ENCODE measurements at regions not wholly inside any gene's neighbourhood (a gene's known extent, or its start where the extent isn't known, plus 50 kb on each side); places are given as distances from the start of the nearest gene placed in this dataset.

DNA sequence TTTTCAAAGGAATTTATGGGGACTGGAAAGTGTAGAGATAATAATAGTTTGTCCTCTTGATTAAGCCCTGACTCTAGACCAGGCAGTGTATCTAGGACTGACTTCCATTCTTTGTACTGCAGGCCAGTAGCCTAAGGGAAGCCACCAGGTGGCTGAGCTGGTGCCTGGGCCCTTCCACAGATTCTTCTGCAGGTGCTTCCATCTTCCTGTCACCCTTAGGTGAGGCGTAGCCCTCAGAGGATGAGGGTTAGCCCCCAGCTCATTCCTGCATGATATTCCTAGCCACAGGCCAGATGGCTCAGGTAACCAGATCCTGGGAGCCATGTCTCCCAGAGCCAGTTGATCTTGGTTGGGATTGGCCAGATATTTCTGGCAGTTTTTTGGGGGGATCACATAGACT is 169.0 kb upstream of the IL12A start:
- H3K4me1 Mint-ChIP-seq, result peaks cover 10% of the 10 kb centered on the region
- Histone ChIP-seq H3K4me2 (no peak overlapping the region), H3K27me3 (ENCODE audit: insufficient read depth) (no peaks in the 10 kb centered on the region), H3F3A (replicated peaks; ENCODE audit: low read depth) (no peaks in the 10 kb centered on the region), H2AFZ (no peak overlapping the region), H4K20me1 (replicated peaks; ENCODE audit: insufficient read depth) (no peaks in the 10 kb centered on the region), H3K9me2 (ENCODE audit: insufficient read depth) (0 out of 2 replicates have a peak, but pooled peaks cover 7% of the 10 kb centered on the region), H3K36me3 (ENCODE audit: insufficient read depth) (no peaks in the 10 kb centered on the region), H3K27ac (ENCODE audit: low read depth) (no peak overlapping the region), H3K79me2 (replicated peaks; ENCODE audit: insufficient read depth) (0 out of 2 replicates have a peak, but pooled peaks cover 2% of the 10 kb centered on the region), H3K4me1 (ENCODE audit: insufficient read depth) (0 out of 2 replicates have a peak, but pooled peaks cover 4% of the 10 kb centered on the region), H3K4me3 (no peak overlapping the region)
- peaks cover 3% of the 10 kb centered on the region for H3K27me3 Mint-ChIP-seq (ENCODE audit: insufficient read depth, low read depth, poor library complexity)
- no peak overlapping the region for H3K27ac Mint-ChIP-seq
- no peaks in the 10 kb centered on the region; the same call in 2 of the 3 replicates for H3K9me3 Mint-ChIP-seq
- ATAC-seq (no peak), DNase-seq (ENCODE audit: low spot score) (no peak)
- no peak overlapping the region for H3K4me3 Mint-ChIP-seq
- H3K36me3 Mint-ChIP-seq (ENCODE audit: low read depth), result no peaks in the 10 kb centered on the region; the same call in 2 of the 3 replicates
- TF ChIP-seq STAT1 (IDR thresholded peaks at IDR 0.05; ENCODE audit: unreplicated experiment) (no peak), CREB1 (CRISPR knock-in tag; IDR thresholded peaks at IDR 0.05; ENCODE audit: low read depth) (no peak), EZH2 (IDR thresholded peaks at IDR 0.05; ENCODE audit: low read depth, unreplicated experiment) (no peak), ZNF462 (CRISPR knock-in tag; IDR thresholded peaks at IDR 0.05) (no peak), EZH2phosphoT487 (IDR thresholded peaks at IDR 0.05; ENCODE audit: unreplicated experiment) (no peak)
- TF ChIP-seq, protein P1, sequence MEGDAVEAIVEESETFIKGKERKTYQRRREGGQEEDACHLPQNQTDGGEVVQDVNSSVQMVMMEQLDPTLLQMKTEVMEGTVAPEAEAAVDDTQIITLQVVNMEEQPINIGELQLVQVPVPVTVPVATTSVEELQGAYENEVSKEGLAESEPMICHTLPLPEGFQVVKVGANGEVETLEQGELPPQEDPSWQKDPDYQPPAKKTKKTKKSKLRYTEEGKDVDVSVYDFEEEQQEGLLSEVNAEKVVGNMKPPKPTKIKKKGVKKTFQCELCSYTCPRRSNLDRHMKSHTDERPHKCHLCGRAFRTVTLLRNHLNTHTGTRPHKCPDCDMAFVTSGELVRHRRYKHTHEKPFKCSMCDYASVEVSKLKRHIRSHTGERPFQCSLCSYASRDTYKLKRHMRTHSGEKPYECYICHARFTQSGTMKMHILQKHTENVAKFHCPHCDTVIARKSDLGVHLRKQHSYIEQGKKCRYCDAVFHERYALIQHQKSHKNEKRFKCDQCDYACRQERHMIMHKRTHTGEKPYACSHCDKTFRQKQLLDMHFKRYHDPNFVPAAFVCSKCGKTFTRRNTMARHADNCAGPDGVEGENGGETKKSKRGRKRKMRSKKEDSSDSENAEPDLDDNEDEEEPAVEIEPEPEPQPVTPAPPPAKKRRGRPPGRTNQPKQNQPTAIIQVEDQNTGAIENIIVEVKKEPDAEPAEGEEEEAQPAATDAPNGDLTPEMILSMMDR (conservative IDR thresholded peaks at IDR 0.05; ENCODE audit: low read depth in 2 of 2), result no peak
